Type B pancreatic cell (in vitro differentiated cells): ENCODE measurements at regions not wholly inside any gene's neighbourhood (a gene's known extent, or its start where the extent isn't known, plus 50 kb on each side); places are given as distances from the start of the nearest gene placed in this dataset.

Experiments
- DNase-seq: peaks from one replicate; pipeline ENCODE4 v3.0.0; 2021; ENCODE audit warnings: mixed read lengths; ENCODE audit not compliant: unreplicated experiment; ENCODE audit errors: extremely low spot score
- H3K27ac Mint-ChIP-seq: 2 replicates; pipeline ENCODE4 v1.8.0; 2021; ENCODE audit warnings: mild to moderate bottlenecking, mixed read lengths
- H3K27me3 Mint-ChIP-seq: 2 replicates; pipeline ENCODE4 v1.8.0; 2021; ENCODE audit warnings: mixed read lengths
- H3K36me3 Mint-ChIP-seq: 2 replicates; pipeline ENCODE4 v1.8.0; 2021; ENCODE audit warnings: mixed read lengths
- H3K4me1 Mint-ChIP-seq: one replicate; pipeline ENCODE4 v1.8.0; 2021; ENCODE audit warnings: mixed read lengths; ENCODE audit not compliant: unreplicated experiment
- H3K4me3 Mint-ChIP-seq: 2 replicates; pipeline ENCODE4 v1.8.0; 2021; ENCODE audit warnings: mild to moderate bottlenecking, mixed read lengths
- H3K9me3 Mint-ChIP-seq: 2 replicates; pipeline ENCODE4 v1.8.0; 2021; ENCODE audit warnings: mixed read lengths
- TF ChIP-seq, protein P1 (sequence below): fragments of 200-600 bp; sonication (generic); conservative IDR thresholded peaks from 2 replicates; pipeline ENCODE4 v1.5.0; 2021; ENCODE audit warnings: antibody characterized with exemption, mild to moderate bottlenecking

DNA sequence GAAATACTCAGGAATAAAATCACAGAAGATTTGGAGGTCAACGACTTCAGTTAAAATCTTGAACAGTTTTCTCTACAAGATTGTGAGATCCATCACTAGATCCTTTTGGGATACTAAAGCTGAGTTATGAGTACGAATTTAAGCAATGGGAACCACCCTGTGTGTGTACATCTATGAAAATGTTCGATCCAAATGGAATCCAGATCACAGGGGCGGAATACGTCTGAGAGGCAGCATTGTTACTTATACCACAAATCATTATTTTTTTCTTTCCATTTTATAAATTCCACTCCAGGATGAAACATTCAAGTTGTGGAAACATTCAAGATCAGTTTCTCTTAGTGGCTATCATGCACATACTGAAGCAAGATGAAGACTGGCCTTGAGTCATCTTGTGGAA is 239.3 kb upstream of the PAPPA start:
- H3K27ac Mint-ChIP-seq = no peak overlapping the region
- H3K4me3 Mint-ChIP-seq = no peak overlapping the region
- TF ChIP-seq, protein P1, sequence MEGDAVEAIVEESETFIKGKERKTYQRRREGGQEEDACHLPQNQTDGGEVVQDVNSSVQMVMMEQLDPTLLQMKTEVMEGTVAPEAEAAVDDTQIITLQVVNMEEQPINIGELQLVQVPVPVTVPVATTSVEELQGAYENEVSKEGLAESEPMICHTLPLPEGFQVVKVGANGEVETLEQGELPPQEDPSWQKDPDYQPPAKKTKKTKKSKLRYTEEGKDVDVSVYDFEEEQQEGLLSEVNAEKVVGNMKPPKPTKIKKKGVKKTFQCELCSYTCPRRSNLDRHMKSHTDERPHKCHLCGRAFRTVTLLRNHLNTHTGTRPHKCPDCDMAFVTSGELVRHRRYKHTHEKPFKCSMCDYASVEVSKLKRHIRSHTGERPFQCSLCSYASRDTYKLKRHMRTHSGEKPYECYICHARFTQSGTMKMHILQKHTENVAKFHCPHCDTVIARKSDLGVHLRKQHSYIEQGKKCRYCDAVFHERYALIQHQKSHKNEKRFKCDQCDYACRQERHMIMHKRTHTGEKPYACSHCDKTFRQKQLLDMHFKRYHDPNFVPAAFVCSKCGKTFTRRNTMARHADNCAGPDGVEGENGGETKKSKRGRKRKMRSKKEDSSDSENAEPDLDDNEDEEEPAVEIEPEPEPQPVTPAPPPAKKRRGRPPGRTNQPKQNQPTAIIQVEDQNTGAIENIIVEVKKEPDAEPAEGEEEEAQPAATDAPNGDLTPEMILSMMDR = no peak
- H3K9me3 Mint-ChIP-seq = peaks cover 4% of the 10 kb centered on the region
- H3K27me3 Mint-ChIP-seq = no peaks in the 10 kb centered on the region
- no peak for DNase-seq
- H3K4me1 Mint-ChIP-seq = no peaks in the 10 kb centered on the region
- no peaks in the 10 kb centered on the region for H3K36me3 Mint-ChIP-seq

DNA sequence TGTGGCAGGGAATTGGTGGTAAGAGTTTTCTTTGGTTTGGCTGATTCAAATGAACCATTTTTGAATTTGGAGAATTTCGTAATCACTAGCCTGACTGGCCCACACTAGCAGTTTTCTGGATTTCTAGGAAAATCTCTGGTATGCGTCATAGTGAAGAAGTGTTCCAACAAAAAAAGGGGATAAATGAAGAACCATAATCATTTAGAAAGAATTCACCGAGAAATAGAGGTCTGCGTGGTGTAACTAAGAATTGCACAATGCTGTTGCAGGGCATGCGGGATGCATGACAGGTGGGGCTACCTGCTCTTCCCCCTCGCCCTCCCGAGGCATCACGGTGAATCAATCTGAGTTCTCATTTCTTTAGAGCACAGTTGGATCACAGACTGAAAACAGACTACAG is 232.3 kb upstream of the PAPPA start:
- TF ChIP-seq, protein P1 = no peak
- no peaks in the 10 kb centered on the region for H3K4me1 Mint-ChIP-seq

DNA sequence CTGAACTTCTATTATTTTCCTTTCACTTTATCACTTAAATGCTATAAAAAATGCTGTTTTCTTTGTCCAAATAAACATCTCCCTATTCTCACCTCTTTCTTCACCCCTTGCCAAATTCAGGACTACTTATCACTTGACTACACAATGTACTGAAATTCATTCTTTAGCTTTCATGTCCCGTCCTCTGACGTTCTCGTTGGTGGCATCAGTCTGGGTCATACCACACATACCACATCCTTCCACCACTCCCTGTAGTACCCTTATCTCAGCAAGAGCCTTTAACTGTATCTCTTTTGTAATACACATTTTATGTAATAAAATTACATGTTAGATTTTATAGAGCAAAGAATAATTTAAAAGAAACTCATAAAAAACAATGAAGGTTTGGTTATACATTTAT is 231.1 kb upstream of the PAPPA start:
- DNase-seq = no peak
- H3K36me3 Mint-ChIP-seq = peaks cover 3% of the 10 kb centered on the region
- H3K4me3 Mint-ChIP-seq = no peak overlapping the region
- no peaks in the 10 kb centered on the region for H3K27me3 Mint-ChIP-seq
- TF ChIP-seq, protein P1 = no peak
- H3K27ac Mint-ChIP-seq = no peak overlapping the region
- H3K4me1 Mint-ChIP-seq = no peaks in the 10 kb centered on the region
- peaks cover 5% of the 10 kb centered on the region for H3K9me3 Mint-ChIP-seq

More for the DNA sequence above, 232.3 kb upstream of the PAPPA start:
- no peak for DNase-seq
- peaks cover 4% of the 10 kb centered on the region for H3K9me3 Mint-ChIP-seq
- no peaks in the 10 kb centered on the region for H3K27me3 Mint-ChIP-seq
- no peaks in the 10 kb centered on the region for H3K36me3 Mint-ChIP-seq
- no peak overlapping the region for H3K27ac Mint-ChIP-seq
- no peak overlapping the region for H3K4me3 Mint-ChIP-seq

DNA sequence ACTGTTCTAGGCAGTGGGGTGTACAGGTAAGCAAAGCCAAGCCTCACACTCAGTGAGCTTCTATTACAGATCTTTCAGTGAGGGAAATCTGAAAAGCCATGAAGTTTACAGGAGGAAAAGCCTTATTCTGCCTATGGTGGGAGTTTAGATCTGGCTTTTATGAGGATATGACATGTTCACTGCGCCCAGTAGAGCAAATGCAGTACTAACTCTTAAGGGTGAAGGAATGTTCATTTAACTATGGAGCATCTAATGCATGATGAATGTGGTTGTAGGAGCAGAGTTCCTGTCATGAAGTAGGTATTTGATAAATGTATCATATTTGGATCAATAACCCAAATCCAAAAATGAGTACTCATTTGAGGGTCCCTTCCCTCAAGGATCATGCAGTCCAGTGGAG is 230.2 kb upstream of the PAPPA start:
- no peak for DNase-seq
- H3K4me1 Mint-ChIP-seq = no peaks in the 10 kb centered on the region
- TF ChIP-seq, protein P1 = no peak
- H3K27ac Mint-ChIP-seq = no peak overlapping the region
- peaks cover 5% of the 10 kb centered on the region for H3K9me3 Mint-ChIP-seq
- H3K36me3 Mint-ChIP-seq = peaks cover 3% of the 10 kb centered on the region
- H3K4me3 Mint-ChIP-seq = no peak overlapping the region
- no peaks in the 10 kb centered on the region for H3K27me3 Mint-ChIP-seq

DNA sequence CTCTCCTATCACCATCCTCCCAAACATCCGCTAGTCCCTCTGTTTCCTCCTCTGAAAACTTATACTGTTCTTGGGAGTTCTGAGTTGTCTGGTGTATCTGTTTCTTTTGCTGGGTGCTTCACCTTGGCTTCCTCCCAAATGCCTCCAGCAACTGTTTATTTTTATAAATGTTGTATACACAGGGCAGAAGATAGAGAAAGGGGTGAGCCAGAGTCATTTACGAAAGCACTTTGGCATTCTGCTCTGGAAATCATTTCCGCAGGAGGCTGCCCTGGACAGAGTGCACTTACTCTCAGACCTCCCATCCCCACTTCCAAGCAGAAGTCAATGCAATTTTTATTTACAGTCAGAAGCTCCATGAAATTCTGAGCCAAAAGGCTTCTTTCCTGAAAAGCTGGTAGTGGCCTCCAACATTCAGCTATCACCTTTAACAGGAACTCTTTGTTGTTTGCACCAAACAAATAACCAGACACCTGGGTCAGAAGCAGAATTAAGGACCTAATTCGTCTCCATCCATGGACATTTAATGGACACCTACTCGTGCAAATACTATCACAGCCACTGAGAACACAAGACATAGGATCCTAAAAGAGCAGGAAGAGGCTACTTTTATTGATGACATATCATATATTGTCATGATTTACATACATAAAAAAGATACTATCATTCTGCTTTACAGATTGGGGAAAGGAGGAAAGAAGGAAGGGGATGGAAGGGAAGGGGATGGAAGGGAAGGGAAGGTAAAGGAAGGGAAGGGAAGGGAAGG is 229.5 kb upstream of the PAPPA start:
- no peaks in the 10 kb centered on the region for H3K27me3 Mint-ChIP-seq
- DNase-seq = no peak
- no peak overlapping the region for H3K27ac Mint-ChIP-seq

More for the DNA sequence above, 229.5 kb upstream of the PAPPA start:
- peaks cover 3% of the 10 kb centered on the region for H3K36me3 Mint-ChIP-seq
- peaks cover 5% of the 10 kb centered on the region for H3K9me3 Mint-ChIP-seq
- TF ChIP-seq, protein P1 = no peak
- no peaks in the 10 kb centered on the region for H3K4me1 Mint-ChIP-seq
- no peak overlapping the region for H3K4me3 Mint-ChIP-seq
